ENCODE measurements at regions not wholly inside any gene's neighbourhood (a gene's known extent, or its start where the extent isn't known, plus 50 kb on each side); places are given as distances from the start of the nearest gene placed in this dataset.

- peaks cover 43% of the 10 kb centered on the region for H3K4me1 ChIP-seq
- H3K27ac ChIP-seq: peak overlapping the region in 1 of 4 donors; percentile 60
- no peaks in the 10 kb centered on the region for H3K27me3 ChIP-seq
- DNase-seq: no peak
- WGBS, 2 donors: 64 to 67% methylated on average over 2 of the region's 2 CpGs
- no peaks in the 10 kb centered on the region for H3K9me3 ChIP-seq
- no peak for TF ChIP-seq POLR2A (IDR thresholded peaks at IDR 0.05)
- TF ChIP-seq, protein P1, sequence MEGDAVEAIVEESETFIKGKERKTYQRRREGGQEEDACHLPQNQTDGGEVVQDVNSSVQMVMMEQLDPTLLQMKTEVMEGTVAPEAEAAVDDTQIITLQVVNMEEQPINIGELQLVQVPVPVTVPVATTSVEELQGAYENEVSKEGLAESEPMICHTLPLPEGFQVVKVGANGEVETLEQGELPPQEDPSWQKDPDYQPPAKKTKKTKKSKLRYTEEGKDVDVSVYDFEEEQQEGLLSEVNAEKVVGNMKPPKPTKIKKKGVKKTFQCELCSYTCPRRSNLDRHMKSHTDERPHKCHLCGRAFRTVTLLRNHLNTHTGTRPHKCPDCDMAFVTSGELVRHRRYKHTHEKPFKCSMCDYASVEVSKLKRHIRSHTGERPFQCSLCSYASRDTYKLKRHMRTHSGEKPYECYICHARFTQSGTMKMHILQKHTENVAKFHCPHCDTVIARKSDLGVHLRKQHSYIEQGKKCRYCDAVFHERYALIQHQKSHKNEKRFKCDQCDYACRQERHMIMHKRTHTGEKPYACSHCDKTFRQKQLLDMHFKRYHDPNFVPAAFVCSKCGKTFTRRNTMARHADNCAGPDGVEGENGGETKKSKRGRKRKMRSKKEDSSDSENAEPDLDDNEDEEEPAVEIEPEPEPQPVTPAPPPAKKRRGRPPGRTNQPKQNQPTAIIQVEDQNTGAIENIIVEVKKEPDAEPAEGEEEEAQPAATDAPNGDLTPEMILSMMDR (IDR thresholded peaks at IDR 0.05): no peak
- ATAC-seq: no peak
- intact Hi-C loops (cut with DNase I): no loop called here
- no peaks in the 10 kb centered on the region for H3K36me3 ChIP-seq (replicated peaks in 1 of 2; ENCODE audit: insufficient read depth in 1 of 2, low read depth in 2 of 2)
- no peak overlapping the region for H3K4me3 ChIP-seq
These were observed 55.8 kb upstream of the DGKG start for GRCh38 chr3:186417791-186418190.

GRCh38 chr3:186414735-186415419 is 52.8 kb upstream of the DGKG start:
- no peaks in the 10 kb centered on the region for H3K36me3 ChIP-seq (replicated peaks in 1 of 2; ENCODE audit: insufficient read depth in 1 of 2, low read depth in 2 of 2)
- H3K27me3 ChIP-seq: no peaks in the 10 kb centered on the region
- DNase-seq: peak; percentile 27 to 56 (median 44)
- peak overlapping the region; percentile 62 to 89 (median 88) for H3K27ac ChIP-seq
- no peak for ATAC-seq
- intact Hi-C loops (cut with DNase I): no loop called here
- no peaks in the 10 kb centered on the region for H3K9me3 ChIP-seq
- TF ChIP-seq, protein P1 (IDR thresholded peaks at IDR 0.05): no peak
- no peak for TF ChIP-seq POLR2A (IDR thresholded peaks at IDR 0.05)
- H3K4me3 ChIP-seq: no peak overlapping the region
- 35 to 40% methylated on average over 4 of the region's 4 CpGs for WGBS, 2 donors
- H3K4me1 ChIP-seq: peaks cover 45% of the 10 kb centered on the region

- peak overlapping the region; percentile 62 to 89 (median 88) for H3K27ac ChIP-seq
- H3K4me3 ChIP-seq: peak overlapping the region in 1 of 2 donors; percentile 0
- peaks cover 38% of the 10 kb centered on the region for H3K4me1 ChIP-seq
- no peaks in the 10 kb centered on the region for H3K9me3 ChIP-seq
- intact Hi-C loops (cut with DNase I): no loop called here
- DNase-seq (peak; percentile 74 to 90 (median 86)), ATAC-seq (peak; percentile 82)
- no peaks in the 10 kb centered on the region for H3K27me3 ChIP-seq
- WGBS, 2 donors: 1 to 4% methylated on average over 20 to 22 of the region's 22 CpGs
- no peaks in the 10 kb centered on the region for H3K36me3 ChIP-seq (replicated peaks in 1 of 2; ENCODE audit: insufficient read depth in 1 of 2, low read depth in 2 of 2)
- peak in 2 of 3 donors; percentile 60 to 63 for TF ChIP-seq POLR2A (IDR thresholded peaks at IDR 0.05)
- TF ChIP-seq, protein P1 (IDR thresholded peaks at IDR 0.05): no peak
These were observed 51.8 kb upstream of the DGKG start for GRCh38 chr3:186413615-186414415.

- intact Hi-C loops (cut with DNase I): no loop called here
- no peak for DNase-seq
- Histone ChIP-seq H3K9me3 (no peaks in the 10 kb centered on the region), H3K4me3 (no peak overlapping the region), H3K27me3 (no peaks in the 10 kb centered on the region), H3K4me1 (peaks cover 36% of the 10 kb centered on the region), H3K27ac (no peak overlapping the region), H3K36me3 (replicated peaks in 1 of 2; ENCODE audit: insufficient read depth in 1 of 2, low read depth in 2 of 2) (no peaks in the 10 kb centered on the region)
- no peak for ATAC-seq
- TF ChIP-seq POLR2A (IDR thresholded peaks at IDR 0.05): no peak
- TF ChIP-seq, protein P1 (IDR thresholded peaks at IDR 0.05): no peak
- 88 to 91% methylated on average over 3 of the region's 3 CpGs for WGBS, 2 donors
These were observed 50.0 kb upstream of the DGKG start for GRCh38 chr3:186411994-186412393.
